CD4-positive, CD25-positive, alpha-beta regulatory T cell (primary cell): ENCODE measurements at regions not wholly inside any gene's neighbourhood (a gene's known extent, or its start where the extent isn't known, plus 50 kb on each side); places are given as distances from the start of the nearest gene placed in this dataset.
A peak's percentile ranks its signal among the peaks of the same experiment; 100 is the strongest.

ENCODE experiments used
- ATAC-seq, 2 donors: fragments of 150-1000 bp; cut with Tn5 transposase; one replicate each; pipeline ENCODE4 v1.10.0; 2021; ENCODE audit warnings: low read depth in 2 of 2, moderate number of reproducible peaks in 2 of 2, moderate library complexity in 1 of 2
- DNase-seq, 3 donors: peaks; one replicate each; pipeline versions ENCODE4 v3.0.0 to v3.0.0-alpha.2; 2012 to 2022; ENCODE audit warnings: mixed read lengths in 1 of 3
- H3K27ac ChIP-seq: one replicate; pipeline ENCODE4 v1.7.0; 2013; ENCODE audit warnings: mild to moderate bottlenecking, low read length; ENCODE audit not compliant: insufficient read depth, poor library complexity, severe bottlenecking
- H3K27me3 ChIP-seq: one replicate; pipeline ENCODE4 v1.7.0; 2013; ENCODE audit warnings: low read length; ENCODE audit not compliant: control insufficient read depth, insufficient read depth
- H3K36me3 ChIP-seq: one replicate; pipeline ENCODE4 v1.7.0; 2013; ENCODE audit warnings: mild to moderate bottlenecking, low read length, moderate library complexity; ENCODE audit not compliant: control insufficient read depth, insufficient read depth
- H3K4me1 ChIP-seq: 2 replicates; pipeline ENCODE4 v1.7.0; 2013; ENCODE audit warnings: mild to moderate bottlenecking, low read length; ENCODE audit not compliant: insufficient read depth, control insufficient read depth, poor library complexity, severe bottlenecking
- H3K4me3 ChIP-seq: one replicate; pipeline ENCODE4 v1.7.0; 2013; ENCODE audit warnings: low read depth, mild to moderate bottlenecking, low read length, moderate library complexity
- H3K9me3 ChIP-seq, 2 experiments: 1 replicate in 1 of 2; 2 replicates in 1 of 2; pipeline ENCODE4 v1.7.0; 2013; ENCODE audit warnings: low read length in 2 of 2, mild to moderate bottlenecking in 1 of 2, moderate library complexity in 1 of 2; ENCODE audit not compliant: control insufficient read depth in 2 of 2
- H3K27ac Mint-ChIP-seq, 3 donors: one replicate each; pipeline ENCODE4 v1.8.0; 2020 to 2022; ENCODE audit warnings: mild to moderate bottlenecking in 3 of 3, mixed read lengths in 3 of 3, moderate library complexity in 2 of 3
- H3K27me3 Mint-ChIP-seq: one replicate; pipeline ENCODE4 v1.8.0; 2022; ENCODE audit warnings: mild to moderate bottlenecking, mixed read lengths
- H3K36me3 Mint-ChIP-seq: one replicate; pipeline ENCODE4 v1.8.0; 2020; ENCODE audit warnings: mixed read lengths
- H3K4me1 Mint-ChIP-seq, 4 donors: one replicate each; pipeline ENCODE4 v1.8.0; 2020 to 2022; ENCODE audit warnings: mixed read lengths in 4 of 4, mild to moderate bottlenecking in 1 of 4
- H3K4me3 Mint-ChIP-seq, 4 donors: one replicate each; pipeline ENCODE4 v1.8.0; 2020 to 2022; ENCODE audit warnings: mild to moderate bottlenecking in 4 of 4, mixed read lengths in 4 of 4, moderate library complexity in 3 of 4
- H3K9me3 Mint-ChIP-seq, 7 donors: one replicate each; pipeline ENCODE4 v1.8.0; 2020 to 2022; ENCODE audit warnings: mixed read lengths in 7 of 7, mild to moderate bottlenecking in 3 of 7, moderate library complexity in 2 of 7

- peaks cover 4 to 5% of the 10 kb centered on the region in 2 experiments for H3K9me3 ChIP-seq
- no peak for DNase-seq
- Mint-ChIP-seq H3K9me3 (peaks cover 0 to 6% (median 4%) of the 10 kb centered on the region in 7 donors), H3K27me3 (peaks cover 19% of the 10 kb centered on the region), H3K4me3 (no peak overlapping the region), H3K27ac (no peak overlapping the region), H3K36me3 (no peaks in the 10 kb centered on the region), H3K4me1 (peaks cover 0 to 6% (median 0%) of the 10 kb centered on the region in 4 donors)
- no peak for ATAC-seq
- no peak overlapping the region for H3K4me3 ChIP-seq
- H3K27ac ChIP-seq = no peak overlapping the region
- no peaks in the 10 kb centered on the region for H3K36me3 ChIP-seq
- no peaks in the 10 kb centered on the region for H3K4me1 ChIP-seq
- no peaks in the 10 kb centered on the region for H3K27me3 ChIP-seq
Measured at GRCh38 chr1:244286341-244286740, 165.4 kb downstream of the ADSS2 start.

DNA sequence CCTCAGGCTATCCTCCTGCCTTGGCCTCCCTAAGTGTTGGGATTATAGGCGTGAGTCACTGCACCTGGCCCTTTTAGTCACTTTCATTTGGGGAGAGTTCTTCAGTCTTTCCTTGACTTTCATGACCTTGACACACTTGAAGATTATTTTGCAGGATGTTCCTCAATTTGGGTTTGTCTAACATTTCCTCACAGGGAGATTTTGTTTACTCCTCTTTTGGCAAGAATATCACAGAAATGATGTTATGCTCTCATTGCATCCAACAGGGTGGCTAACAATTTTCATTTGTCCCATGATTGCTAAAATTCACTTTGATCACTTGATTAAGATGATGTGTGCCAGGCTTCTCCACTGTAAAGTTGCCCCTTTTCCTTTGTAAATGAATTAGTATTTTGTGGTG lies 164.0 kb downstream of the ADSS2 start:
- H3K4me1 Mint-ChIP-seq = peaks cover 0 to 6% (median 0%) of the 10 kb centered on the region in 4 donors
- peak overlapping the region in 1 of 3 donors; percentile 26 for H3K27ac Mint-ChIP-seq
- no peaks in the 10 kb centered on the region for H3K4me1 ChIP-seq
- no peaks in the 10 kb centered on the region for H3K27me3 ChIP-seq
- no peak overlapping the region for H3K27ac ChIP-seq
- no peak for DNase-seq
- peaks cover 0 to 6% (median 4%) of the 10 kb centered on the region in 7 donors for H3K9me3 Mint-ChIP-seq
- H3K36me3 ChIP-seq = no peaks in the 10 kb centered on the region
- no peaks in the 10 kb centered on the region for H3K36me3 Mint-ChIP-seq
- H3K4me3 Mint-ChIP-seq = no peak overlapping the region
- ATAC-seq = no peak
- H3K4me3 ChIP-seq = no peak overlapping the region
- peaks cover 4 to 5% of the 10 kb centered on the region in 2 experiments for H3K9me3 ChIP-seq
- peaks cover 28% of the 10 kb centered on the region for H3K27me3 Mint-ChIP-seq

DNA sequence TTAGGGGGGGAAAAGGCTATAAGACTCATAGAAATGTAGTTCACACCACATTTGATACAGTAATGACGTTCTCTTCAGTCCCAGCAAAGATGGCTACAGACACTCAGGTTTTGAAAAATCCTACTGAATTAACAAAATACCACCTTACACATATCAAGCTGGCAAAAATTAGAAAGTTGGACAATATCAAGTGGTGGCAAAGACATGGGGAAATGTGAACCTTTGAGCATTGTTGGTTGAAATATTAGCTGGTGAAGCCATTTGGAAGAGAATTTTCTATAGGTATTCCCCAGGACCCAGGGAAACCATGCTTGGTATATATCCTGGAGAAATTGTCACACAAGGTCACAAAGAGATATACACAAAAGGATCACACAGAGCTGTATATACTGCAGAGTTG lies 163.0 kb downstream of the ADSS2 start:
- H3K9me3 ChIP-seq = peaks cover 4 to 5% of the 10 kb centered on the region in 2 experiments
- no peak for ATAC-seq

GRCh38 chr1:244289991-244290785 lies 161.5 kb downstream of the ADSS2 start:
- H3K27ac Mint-ChIP-seq = no peak overlapping the region
- Histone ChIP-seq H3K27me3 (no peaks in the 10 kb centered on the region), H3K9me3 (peaks cover 4 to 5% of the 10 kb centered on the region in 2 experiments), H3K27ac (no peak overlapping the region), H3K4me3 (no peak overlapping the region), H3K36me3 (no peaks in the 10 kb centered on the region), H3K4me1 (no peaks in the 10 kb centered on the region)
- ATAC-seq = no peak
- peaks cover 0 to 6% (median 0%) of the 10 kb centered on the region in 4 donors for H3K4me1 Mint-ChIP-seq
- H3K36me3 Mint-ChIP-seq = no peaks in the 10 kb centered on the region
- H3K27me3 Mint-ChIP-seq = peaks cover 29% of the 10 kb centered on the region
- peaks cover 0 to 6% (median 4%) of the 10 kb centered on the region in 7 donors for H3K9me3 Mint-ChIP-seq
- DNase-seq = no peak
- H3K4me3 Mint-ChIP-seq = no peak overlapping the region

More for the DNA sequence above, 163.0 kb downstream of the ADSS2 start:
- no peak for DNase-seq
- no peaks in the 10 kb centered on the region for H3K36me3 Mint-ChIP-seq
- peaks cover 26% of the 10 kb centered on the region for H3K27me3 Mint-ChIP-seq
- Histone ChIP-seq H3K27me3 (no peaks in the 10 kb centered on the region), H3K36me3 (no peaks in the 10 kb centered on the region), H3K4me1 (no peaks in the 10 kb centered on the region), H3K27ac (no peak overlapping the region), H3K4me3 (no peak overlapping the region)
- peaks cover 0 to 6% (median 0%) of the 10 kb centered on the region in 4 donors for H3K4me1 Mint-ChIP-seq
- H3K4me3 Mint-ChIP-seq = no peak overlapping the region
- H3K27ac Mint-ChIP-seq = no peak overlapping the region
- peaks cover 0 to 6% (median 4%) of the 10 kb centered on the region in 7 donors for H3K9me3 Mint-ChIP-seq

DNA sequence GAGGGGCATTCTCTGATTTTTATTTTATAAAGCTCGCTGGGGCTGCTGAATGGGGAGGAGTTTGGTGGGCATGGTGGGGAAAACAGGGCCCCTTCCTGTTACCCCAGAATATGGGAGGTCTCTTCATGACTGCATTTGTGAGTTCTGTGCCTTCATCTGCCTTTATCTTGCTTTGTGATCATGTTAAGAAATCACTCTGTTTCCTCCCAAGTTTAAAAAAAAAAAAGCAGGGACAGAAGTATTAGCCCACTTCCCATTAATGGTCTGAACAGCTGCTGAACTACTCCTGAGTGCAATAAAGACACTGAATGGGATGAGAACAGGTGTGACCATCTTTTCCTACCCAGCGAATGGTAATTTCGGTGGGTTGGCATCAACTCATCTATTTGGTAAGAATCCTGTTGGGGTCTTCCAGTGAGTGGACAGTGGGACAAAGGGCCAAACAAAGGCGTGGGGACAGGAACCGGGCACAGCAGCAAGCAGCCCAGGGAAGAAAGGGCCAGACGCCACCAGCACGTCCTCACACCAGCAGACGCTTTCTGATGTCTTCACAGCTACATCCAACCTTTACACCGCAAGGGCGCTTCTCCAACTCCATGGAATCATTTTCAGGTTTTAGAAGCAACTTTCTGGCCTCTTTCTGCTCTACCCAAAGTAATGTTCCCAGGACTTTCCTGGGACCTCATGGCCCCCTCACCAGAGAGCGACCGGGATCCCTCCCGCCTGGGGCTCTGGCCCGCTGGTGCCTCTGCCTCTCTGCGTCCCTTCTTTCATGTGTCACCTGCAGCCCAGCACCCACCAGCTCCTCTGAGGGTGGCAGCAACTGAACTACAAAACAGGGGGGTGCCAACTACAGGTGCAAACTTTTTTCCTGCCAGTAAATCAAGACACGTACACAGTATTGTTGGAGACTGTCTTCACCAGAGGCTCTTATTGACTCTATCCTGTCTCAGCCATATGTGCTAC lies 160.2 kb downstream of the ADSS2 start:
- no peak overlapping the region for H3K4me3 Mint-ChIP-seq
- no peaks in the 10 kb centered on the region for H3K36me3 Mint-ChIP-seq
- Histone ChIP-seq H3K4me3 (no peak overlapping the region), H3K36me3 (no peaks in the 10 kb centered on the region), H3K27me3 (no peaks in the 10 kb centered on the region), H3K9me3 (peaks cover 4 to 5% of the 10 kb centered on the region in 2 experiments), H3K27ac (no peak overlapping the region), H3K4me1 (no peaks in the 10 kb centered on the region)
- no peak overlapping the region for H3K27ac Mint-ChIP-seq
- ATAC-seq (no peak), DNase-seq (no peak)
- peaks cover 25% of the 10 kb centered on the region for H3K27me3 Mint-ChIP-seq
- peaks cover 0 to 6% (median 0%) of the 10 kb centered on the region in 4 donors for H3K4me1 Mint-ChIP-seq
- H3K9me3 Mint-ChIP-seq = peaks cover 0 to 6% (median 4%) of the 10 kb centered on the region in 7 donors

DNA sequence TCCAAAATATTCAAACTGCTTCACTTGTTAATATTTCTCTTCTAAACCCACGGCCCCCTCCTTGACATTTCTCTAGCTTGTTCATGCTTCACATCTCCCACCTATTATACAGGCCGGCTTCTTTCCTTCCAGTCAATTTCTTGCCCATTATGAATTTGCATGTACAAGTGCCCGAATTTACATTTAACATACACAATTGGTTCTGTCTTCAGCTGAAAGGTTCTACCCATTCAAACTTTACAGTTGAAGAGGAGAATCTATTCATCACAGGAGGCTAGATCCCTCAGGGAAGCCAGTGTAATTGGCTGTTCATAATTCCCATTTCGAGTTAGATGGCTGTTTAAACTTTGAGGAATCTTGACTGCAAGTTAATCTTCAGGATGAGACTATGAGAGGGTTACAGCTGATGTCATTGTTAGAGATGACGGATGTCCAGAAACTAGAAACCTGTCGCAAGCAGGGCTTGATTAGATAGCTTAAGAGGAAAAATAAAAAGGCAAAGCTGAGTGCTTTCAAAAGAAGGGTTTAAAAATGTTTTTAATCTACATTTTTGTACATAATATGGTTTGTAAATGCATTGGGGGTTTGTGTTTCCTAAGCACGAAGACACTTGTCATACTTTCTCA lies 157.0 kb downstream of the ADSS2 start:
- Mint-ChIP-seq H3K4me1 (peaks cover 4 to 17% (median 6%) of the 10 kb centered on the region in 4 donors), H3K4me3 (no peak overlapping the region), H3K27me3 (peaks cover 21% of the 10 kb centered on the region), H3K9me3 (no peaks in the 10 kb centered on the region), H3K27ac (no peak overlapping the region), H3K36me3 (no peaks in the 10 kb centered on the region)
- Histone ChIP-seq H3K27me3 (no peaks in the 10 kb centered on the region), H3K27ac (no peak overlapping the region), H3K36me3 (no peaks in the 10 kb centered on the region), H3K4me1 (peaks cover 5% of the 10 kb centered on the region), H3K4me3 (no peak overlapping the region), H3K9me3 (no peaks in the 10 kb centered on the region)
- no peak for DNase-seq
- ATAC-seq = no peak

- H3K27ac ChIP-seq = no peak overlapping the region
- no peak for DNase-seq
- H3K9me3 ChIP-seq = no peaks in the 10 kb centered on the region
- H3K27ac Mint-ChIP-seq = no peak overlapping the region
- peaks cover 4 to 14% (median 7%) of the 10 kb centered on the region in 4 donors for H3K4me1 Mint-ChIP-seq
- no peaks in the 10 kb centered on the region for H3K27me3 ChIP-seq
- H3K4me1 ChIP-seq = peaks cover 5% of the 10 kb centered on the region
- H3K4me3 ChIP-seq = no peak overlapping the region
- peaks cover 20% of the 10 kb centered on the region for H3K27me3 Mint-ChIP-seq
- H3K36me3 Mint-ChIP-seq = no peaks in the 10 kb centered on the region
- H3K36me3 ChIP-seq = no peaks in the 10 kb centered on the region
- H3K4me3 Mint-ChIP-seq = no peak overlapping the region
- ATAC-seq = no peak
- H3K9me3 Mint-ChIP-seq = no peaks in the 10 kb centered on the region
Measured at GRCh38 chr1:244296003-244296402, 155.7 kb downstream of the ADSS2 start.
